Stimulated activated naive CD4-positive, alpha-beta T cell treated with Interleukin-2 at 50 U/mL for 16 hours (primary cell): ENCODE measurements at regions not wholly inside any gene's neighbourhood (a gene's known extent, or its start where the extent isn't known, plus 50 kb on each side); places are given as distances from the start of the nearest gene placed in this dataset.
"Not testable (repeated sequence)": the region's sequence is repeated elsewhere in the genome, so short reads cannot be mapped to it uniquely, and the experiment has no call there.

Experiments used
- DNase-seq: peaks from one replicate; lab custom pipeline; 2025; lab: John Stamatoyannopoulos, UW

GRCh38 chr4:102397056-102397455, 51.8 kb upstream of the SLC39A8 start:
- not testable (repeated sequence) for DNase-seq

GRCh38 chr4:102399021-102399420, 53.7 kb upstream of the SLC39A8 start:
- no peak for DNase-seq

- no peak for DNase-seq
Measured at GRCh38 chr4:102400898-102401297, 55.6 kb upstream of the SLC39A8 start.

GRCh38 chr4:102402223-102402622, 56.9 kb upstream of the SLC39A8 start:
- DNase-seq = no peak

- no peak for DNase-seq
Measured at GRCh38 chr4:102403116-102403515, 57.8 kb upstream of the SLC39A8 start.

- DNase-seq = no peak
Measured at GRCh38 chr4:102404431-102404969, 59.2 kb upstream of the SLC39A8 start.

- no peak for DNase-seq
Measured at GRCh38 chr4:102405821-102406401, 60.6 kb upstream of the SLC39A8 start.

GRCh38 chr4:102410884-102411283, 65.6 kb upstream of the SLC39A8 start:
- DNase-seq = not testable (repeated sequence)

GRCh38 chr4:102411408-102411807, 66.1 kb upstream of the SLC39A8 start:
- no peak for DNase-seq

GRCh38 chr4:102416765-102417164, 71.5 kb upstream of the SLC39A8 start:
- no peak for DNase-seq

- no peak for DNase-seq
Measured at GRCh38 chr4:102420563-102421398, 75.5 kb upstream of the SLC39A8 start.

- no peak for DNase-seq
Measured at GRCh38 chr4:102422843-102423242, 77.6 kb upstream of the SLC39A8 start.

- no peak for DNase-seq
Measured at GRCh38 chr4:102423375-102423774, 77.8 kb upstream of the NFKB1 start.

GRCh38 chr4:102427371-102427998, 73.7 kb upstream of the NFKB1 start:
- no peak for DNase-seq

- no peak for DNase-seq
Measured at GRCh38 chr4:102428122-102428521, 73.0 kb upstream of the NFKB1 start.

GRCh38 chr4:102429553-102429952, 71.6 kb upstream of the NFKB1 start:
- no peak for DNase-seq

GRCh38 chr4:102430461-102430910, 70.7 kb upstream of the NFKB1 start:
- DNase-seq = no peak

GRCh38 chr4:102431608-102431961, 69.6 kb upstream of the NFKB1 start:
- no peak for DNase-seq

- no peak for DNase-seq
Measured at GRCh38 chr4:102437111-102437510, 64.0 kb upstream of the NFKB1 start.

- DNase-seq = no peak
Measured at GRCh38 chr4:102438396-102439235, 62.5 kb upstream of the NFKB1 start.

GRCh38 chr4:102439236-102439614, 61.9 kb upstream of the NFKB1 start:
- no peak for DNase-seq

GRCh38 chr4:102439812-102440211, 61.3 kb upstream of the NFKB1 start:
- no peak for DNase-seq
